ENCODE measurements at regions not wholly inside any gene's neighbourhood (a gene's known extent, or its start where the extent isn't known, plus 50 kb on each side); places are given as distances from the start of the nearest gene placed in this dataset.
"Not testable (repeated sequence)": the region's sequence is repeated elsewhere in the genome, so short reads cannot be mapped to it uniquely, and the experiment has no call there.

- Histone ChIP-seq H3K36me3 (ENCODE audit: control insufficient read depth in 2 of 2, insufficient read depth in 2 of 2, low read length in 1 of 2) (no peaks in the 10 kb centered on the region), H3K27ac (ENCODE audit: low read depth in 1 of 2, low read length in 1 of 2) (no peak overlapping the region), H3K4me1 (ENCODE audit: control insufficient read depth in 2 of 2, insufficient read depth in 2 of 2, low read length in 2 of 2) (no peaks in the 10 kb centered on the region), H3K4me3 (ENCODE audit: low read length in 2 of 2) (no peak overlapping the region), H3K9me3 (ENCODE audit: control insufficient read depth in 2 of 2, insufficient read depth in 1 of 2, low read length in 1 of 2) (no peaks in the 10 kb centered on the region), H3K27me3 (ENCODE audit: control insufficient read depth in 2 of 2, insufficient read depth in 1 of 2, low read length in 1 of 2) (no peaks in the 10 kb centered on the region)
- WGBS = 77% methylated on average over 3 of the region's 3 CpGs
- DNase-seq (ENCODE audit: low read depth in 6 of 9, low spot score in 9 of 9) = no peak
Measured at GRCh38 chr6:137673603-137674002, 179.4 kb upstream of the OLIG3 start.

DNA sequence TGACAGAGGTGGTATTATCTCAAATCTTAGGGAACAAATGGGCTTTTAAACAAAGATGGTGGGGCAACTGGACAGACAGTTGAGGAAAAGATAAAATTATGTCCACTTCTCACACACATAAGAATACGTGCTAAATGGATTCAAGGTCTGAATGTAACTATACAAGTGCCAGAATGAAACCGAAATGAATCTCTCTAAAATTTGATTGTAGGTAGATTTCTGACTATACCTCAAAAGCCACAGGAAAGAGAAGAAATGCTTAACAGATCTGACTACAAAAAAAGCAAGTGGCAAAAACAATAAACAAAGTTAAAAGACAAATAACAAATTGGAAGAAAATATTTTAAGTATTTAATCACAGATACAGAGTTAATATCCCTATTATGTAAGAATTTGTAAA is 182.7 kb upstream of the OLIG3 start:
- Histone ChIP-seq H3K27ac (ENCODE audit: low read depth in 1 of 2, low read length in 1 of 2) (no peak overlapping the region), H3K4me1 (ENCODE audit: control insufficient read depth in 2 of 2, insufficient read depth in 2 of 2, low read length in 2 of 2) (no peaks in the 10 kb centered on the region), H3K4me3 (ENCODE audit: low read length in 2 of 2) (no peak overlapping the region), H3K36me3 (ENCODE audit: control insufficient read depth in 2 of 2, insufficient read depth in 2 of 2, low read length in 1 of 2) (no peaks in the 10 kb centered on the region), H3K9me3 (ENCODE audit: control insufficient read depth in 2 of 2, insufficient read depth in 1 of 2, low read length in 1 of 2) (peaks cover 0 to 2% of the 10 kb centered on the region in 2 donors), H3K27me3 (ENCODE audit: control insufficient read depth in 2 of 2, insufficient read depth in 1 of 2, low read length in 1 of 2) (no peaks in the 10 kb centered on the region)
- 52% methylated on average over 2 of the region's 2 CpGs for WGBS
- DNase-seq (ENCODE audit: low read depth in 6 of 9, low spot score in 9 of 9) = no peak

GRCh38 chr6:137677709-137678108 is 183.5 kb upstream of the OLIG3 start:
- 80% methylated on average over 5 of the region's 5 CpGs for WGBS
- no peak for DNase-seq (ENCODE audit: low read depth in 6 of 9, low spot score in 9 of 9)

GRCh38 chr6:137678451-137678850 is 184.3 kb upstream of the OLIG3 start:
- WGBS = 90% methylated on average over 2 of the region's 2 CpGs
- no peaks in the 10 kb centered on the region for H3K4me1 ChIP-seq (ENCODE audit: control insufficient read depth in 2 of 2, insufficient read depth in 2 of 2, low read length in 2 of 2)
- H3K4me3 ChIP-seq (ENCODE audit: low read length in 2 of 2) = no peak overlapping the region
- H3K36me3 ChIP-seq (ENCODE audit: control insufficient read depth in 2 of 2, insufficient read depth in 2 of 2, low read length in 1 of 2) = no peaks in the 10 kb centered on the region
- H3K27me3 ChIP-seq (ENCODE audit: control insufficient read depth in 2 of 2, insufficient read depth in 1 of 2, low read length in 1 of 2) = no peaks in the 10 kb centered on the region
- peaks cover 0 to 3% of the 10 kb centered on the region in 2 donors for H3K9me3 ChIP-seq (ENCODE audit: control insufficient read depth in 2 of 2, insufficient read depth in 1 of 2, low read length in 1 of 2)
- no peak overlapping the region for H3K27ac ChIP-seq (ENCODE audit: low read depth in 1 of 2, low read length in 1 of 2)
- DNase-seq (ENCODE audit: low read depth in 6 of 9, low spot score in 9 of 9) = no peak

More at GRCh38 chr6:137677709-137678108, 183.5 kb upstream of the OLIG3 start:
- no peaks in the 10 kb centered on the region for H3K27me3 ChIP-seq (ENCODE audit: control insufficient read depth in 2 of 2, insufficient read depth in 1 of 2, low read length in 1 of 2)
- peaks cover 0 to 3% of the 10 kb centered on the region in 2 donors for H3K9me3 ChIP-seq (ENCODE audit: control insufficient read depth in 2 of 2, insufficient read depth in 1 of 2, low read length in 1 of 2)
- no peak overlapping the region for H3K4me3 ChIP-seq (ENCODE audit: low read length in 2 of 2)
- no peak overlapping the region for H3K27ac ChIP-seq (ENCODE audit: low read depth in 1 of 2, low read length in 1 of 2)
- H3K36me3 ChIP-seq (ENCODE audit: control insufficient read depth in 2 of 2, insufficient read depth in 2 of 2, low read length in 1 of 2) = no peaks in the 10 kb centered on the region
- no peaks in the 10 kb centered on the region for H3K4me1 ChIP-seq (ENCODE audit: control insufficient read depth in 2 of 2, insufficient read depth in 2 of 2, low read length in 2 of 2)

DNA sequence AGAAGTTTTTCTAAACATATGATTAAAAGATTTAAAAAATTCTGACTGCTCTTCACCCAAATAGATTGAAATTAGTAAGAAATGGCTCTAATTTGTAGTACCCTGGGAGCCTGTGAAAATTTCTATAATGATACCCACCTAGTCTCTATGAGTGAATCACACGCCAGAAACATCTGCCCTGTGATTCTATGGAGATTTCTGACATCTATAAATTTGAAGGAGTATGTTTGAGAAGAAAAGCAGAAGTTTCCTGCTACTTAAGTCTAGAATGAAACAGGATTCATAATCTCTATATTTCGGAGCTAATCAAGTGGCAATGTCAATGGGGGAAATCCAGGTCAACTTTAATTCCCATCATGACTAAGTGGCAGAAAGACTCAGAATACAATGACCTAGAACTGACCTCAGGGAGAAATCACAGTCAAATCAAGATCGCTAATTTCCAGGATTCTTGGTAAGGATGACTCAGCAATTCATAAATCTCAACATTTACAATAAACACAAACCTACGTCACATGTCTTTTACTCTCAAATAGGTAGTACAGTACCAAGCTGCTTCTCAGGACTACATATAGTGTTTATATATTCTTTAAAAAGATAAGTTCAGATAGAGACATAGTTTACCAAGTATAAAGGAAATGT is 186.2 kb upstream of the TNFAIP3 start:
- DNase-seq (ENCODE audit: low read depth in 6 of 9, low spot score in 9 of 9) = no peak
- WGBS = 41% methylated on average over 4 of the region's 4 CpGs

DNA sequence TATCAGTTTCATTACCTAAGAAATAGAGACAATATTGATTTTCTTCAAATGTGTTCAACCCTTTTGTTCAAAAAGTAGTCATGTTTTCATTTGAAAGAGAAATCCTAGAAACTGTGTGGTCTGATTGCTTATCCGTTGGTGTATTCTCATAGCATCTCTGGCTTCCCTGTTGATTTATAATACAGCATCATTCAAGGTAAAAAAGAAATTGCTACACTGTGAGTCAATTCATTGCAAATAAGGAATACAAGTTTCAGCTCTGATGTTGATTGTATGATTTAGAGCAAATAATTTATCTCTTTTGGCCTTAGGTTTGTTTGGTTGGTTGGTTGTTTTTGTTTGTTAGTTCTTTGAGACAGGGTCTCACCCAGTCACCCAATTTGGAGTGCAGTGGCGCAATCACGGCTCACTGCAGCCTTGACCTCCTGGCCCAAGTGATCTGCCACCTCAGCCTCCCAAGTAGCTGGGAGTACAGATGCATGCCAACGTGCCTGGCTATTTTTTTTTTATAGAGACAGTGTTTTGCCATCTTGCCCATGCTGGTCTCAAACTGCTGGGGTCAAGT is 185.5 kb upstream of the TNFAIP3 start:
- 98% methylated on average over 4 of the region's 4 CpGs for WGBS
- Histone ChIP-seq H3K4me3 (ENCODE audit: low read length in 2 of 2) (no peak overlapping the region), H3K4me1 (ENCODE audit: control insufficient read depth in 2 of 2, insufficient read depth in 2 of 2, low read length in 2 of 2) (no peaks in the 10 kb centered on the region), H3K27ac (ENCODE audit: low read depth in 1 of 2, low read length in 1 of 2) (no peak overlapping the region), H3K27me3 (ENCODE audit: control insufficient read depth in 2 of 2, insufficient read depth in 1 of 2, low read length in 1 of 2) (no peaks in the 10 kb centered on the region), H3K9me3 (ENCODE audit: control insufficient read depth in 2 of 2, insufficient read depth in 1 of 2, low read length in 1 of 2) (peaks cover 0 to 3% of the 10 kb centered on the region in 2 donors), H3K36me3 (ENCODE audit: control insufficient read depth in 2 of 2, insufficient read depth in 2 of 2, low read length in 1 of 2) (no peaks in the 10 kb centered on the region)
- DNase-seq (ENCODE audit: low read depth in 6 of 9, low spot score in 9 of 9) = no peak

More for the DNA sequence above, 186.2 kb upstream of the TNFAIP3 start:
- Histone ChIP-seq H3K4me1 (ENCODE audit: control insufficient read depth in 2 of 2, insufficient read depth in 2 of 2, low read length in 2 of 2) (no peaks in the 10 kb centered on the region), H3K27me3 (ENCODE audit: control insufficient read depth in 2 of 2, insufficient read depth in 1 of 2, low read length in 1 of 2) (no peaks in the 10 kb centered on the region), H3K4me3 (ENCODE audit: low read length in 2 of 2) (no peak overlapping the region), H3K27ac (ENCODE audit: low read depth in 1 of 2, low read length in 1 of 2) (no peak overlapping the region), H3K9me3 (ENCODE audit: control insufficient read depth in 2 of 2, insufficient read depth in 1 of 2, low read length in 1 of 2) (peaks cover 0 to 3% of the 10 kb centered on the region in 2 donors), H3K36me3 (ENCODE audit: control insufficient read depth in 2 of 2, insufficient read depth in 2 of 2, low read length in 1 of 2) (no peaks in the 10 kb centered on the region)

DNA sequence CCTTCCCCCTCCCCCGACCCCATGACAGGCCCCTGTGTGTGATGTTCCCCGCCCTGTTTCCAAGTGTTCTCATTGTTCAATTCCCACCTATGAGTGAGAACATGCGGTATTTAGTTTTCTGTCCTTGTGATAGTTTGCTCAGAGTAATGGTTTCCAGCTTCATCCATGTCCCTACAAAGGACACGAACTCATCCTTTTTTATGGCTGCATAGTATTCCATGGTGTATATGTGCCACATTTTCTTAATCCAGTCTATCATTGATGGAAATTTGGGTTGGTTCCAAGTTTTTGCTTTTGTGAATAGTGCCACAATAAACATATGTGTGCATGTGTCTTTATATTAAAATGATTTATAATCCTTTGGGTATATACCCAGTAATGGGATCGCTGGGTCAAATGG is 184.4 kb upstream of the TNFAIP3 start:
- not testable (repeated sequence) for H3K4me1 ChIP-seq (ENCODE audit: control insufficient read depth in 2 of 2, insufficient read depth in 2 of 2, low read length in 2 of 2); H3K4me3 ChIP-seq (ENCODE audit: low read length in 2 of 2); H3K36me3 ChIP-seq (ENCODE audit: control insufficient read depth in 2 of 2, insufficient read depth in 2 of 2, low read length in 1 of 2); DNase-seq (ENCODE audit: low read depth in 6 of 9, low spot score in 9 of 9); H3K27ac ChIP-seq (ENCODE audit: low read depth in 1 of 2, low read length in 1 of 2); H3K27me3 ChIP-seq (ENCODE audit: control insufficient read depth in 2 of 2, insufficient read depth in 1 of 2, low read length in 1 of 2); H3K9me3 ChIP-seq (ENCODE audit: control insufficient read depth in 2 of 2, insufficient read depth in 1 of 2, low read length in 1 of 2)
- WGBS = 97% methylated on average over 5 of the region's 5 CpGs

DNA sequence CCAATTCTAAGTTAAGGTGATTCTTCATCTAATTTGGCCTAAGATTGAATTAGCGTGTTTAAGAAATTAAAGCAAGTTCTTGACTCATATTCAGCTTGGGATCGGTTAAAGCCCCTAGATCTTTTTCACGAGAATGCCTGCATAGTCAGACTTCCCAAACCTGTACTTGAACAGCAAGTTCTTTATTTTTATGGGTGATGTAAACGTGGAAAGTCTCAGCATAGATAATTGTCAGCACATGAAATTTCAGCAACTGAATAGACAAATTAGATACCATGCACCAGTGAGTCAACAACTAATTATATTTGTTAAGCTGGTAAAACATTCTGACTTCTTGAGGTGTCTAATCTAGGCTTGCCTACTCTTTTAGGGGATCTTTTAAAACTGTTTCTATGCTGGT is 183.1 kb upstream of the TNFAIP3 start:
- 73% methylated on average over 4 of the region's 4 CpGs for WGBS

GRCh38 chr6:137685798-137686375 is 181.2 kb upstream of the TNFAIP3 start:
- H3K4me3 ChIP-seq (ENCODE audit: low read length in 2 of 2) = no peak overlapping the region
- no peak overlapping the region for H3K27ac ChIP-seq (ENCODE audit: low read depth in 1 of 2, low read length in 1 of 2)
- H3K9me3 ChIP-seq (ENCODE audit: control insufficient read depth in 2 of 2, insufficient read depth in 1 of 2, low read length in 1 of 2) = peaks cover 0 to 3% of the 10 kb centered on the region in 2 donors
- no peak for DNase-seq (ENCODE audit: low read depth in 6 of 9, low spot score in 9 of 9)
- H3K4me1 ChIP-seq (ENCODE audit: control insufficient read depth in 2 of 2, insufficient read depth in 2 of 2, low read length in 2 of 2) = no peaks in the 10 kb centered on the region
- no peaks in the 10 kb centered on the region for H3K36me3 ChIP-seq (ENCODE audit: control insufficient read depth in 2 of 2, insufficient read depth in 2 of 2, low read length in 1 of 2)
- no peaks in the 10 kb centered on the region for H3K27me3 ChIP-seq (ENCODE audit: control insufficient read depth in 2 of 2, insufficient read depth in 1 of 2, low read length in 1 of 2)

More for the DNA sequence above, 183.1 kb upstream of the TNFAIP3 start:
- Histone ChIP-seq H3K36me3 (ENCODE audit: control insufficient read depth in 2 of 2, insufficient read depth in 2 of 2, low read length in 1 of 2) (no peaks in the 10 kb centered on the region), H3K27me3 (ENCODE audit: control insufficient read depth in 2 of 2, insufficient read depth in 1 of 2, low read length in 1 of 2) (no peaks in the 10 kb centered on the region), H3K27ac (ENCODE audit: low read depth in 1 of 2, low read length in 1 of 2) (no peak overlapping the region), H3K4me1 (ENCODE audit: control insufficient read depth in 2 of 2, insufficient read depth in 2 of 2, low read length in 2 of 2) (no peaks in the 10 kb centered on the region), H3K4me3 (ENCODE audit: low read length in 2 of 2) (no peak overlapping the region), H3K9me3 (ENCODE audit: control insufficient read depth in 2 of 2, insufficient read depth in 1 of 2, low read length in 1 of 2) (peaks cover 0 to 3% of the 10 kb centered on the region in 2 donors)
- no peak for DNase-seq (ENCODE audit: low read depth in 6 of 9, low spot score in 9 of 9)

Measured in thymus (tissue), 11 donors.